ENCODE measurements at regions not wholly inside any gene's neighbourhood (a gene's known extent, or its start where the extent isn't known, plus 50 kb on each side); places are given as distances from the start of the nearest gene placed in this dataset.
"Not testable (repeated sequence)": the region's sequence is repeated elsewhere in the genome, so short reads cannot be mapped to it uniquely, and the experiment has no call there.

- TF ChIP-seq CTCF (conservative IDR thresholded peaks at IDR 0.05) = no peak
- no peak overlapping the region for H3K27ac ChIP-seq
Measured at GRCh38 chr2:128613351-128613750, 294.7 kb upstream of the HS6ST1 start.

DNA sequence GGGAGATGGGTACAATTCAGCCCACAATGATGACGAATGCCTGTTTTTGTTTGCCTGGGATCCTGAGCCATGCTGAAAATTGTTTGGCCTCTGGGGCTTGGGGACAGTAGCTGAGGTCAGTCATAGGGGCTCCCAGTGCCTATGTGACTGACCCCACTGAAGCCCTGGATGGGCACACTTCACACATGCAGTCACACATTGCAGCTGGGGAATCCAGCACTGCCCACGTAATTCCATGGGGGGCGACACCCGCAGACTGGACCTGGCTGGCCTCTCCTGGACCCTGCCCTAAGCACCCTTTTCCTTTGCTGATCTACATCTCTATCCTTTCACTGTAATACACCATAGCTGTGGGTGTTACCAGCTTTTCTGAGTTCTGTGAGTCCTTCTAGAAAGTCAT, 295.2 kb upstream of the HS6ST1 start:
- no peak overlapping the region for H3K27ac ChIP-seq
- no peak for TF ChIP-seq CTCF (conservative IDR thresholded peaks at IDR 0.05)

DNA sequence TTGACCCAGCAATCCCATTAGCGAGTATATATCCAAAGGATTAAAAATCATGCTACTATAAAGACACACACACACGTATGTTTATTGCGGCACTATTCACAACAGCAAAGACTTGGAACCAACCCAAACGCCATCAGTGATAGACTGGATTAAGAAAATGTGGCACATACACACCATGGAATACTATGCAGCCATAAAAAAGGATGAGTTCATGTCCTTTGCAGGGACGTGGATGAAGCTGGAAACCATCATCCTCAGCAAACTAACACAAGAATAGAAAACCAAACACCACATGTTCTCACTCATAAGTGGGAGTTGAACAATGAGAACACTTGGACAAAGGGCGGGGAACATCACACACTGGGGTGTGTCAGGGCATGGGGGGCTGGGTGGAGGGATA, 296.2 kb upstream of the HS6ST1 start:
- H3K27ac ChIP-seq = not testable (repeated sequence)

- TF ChIP-seq CTCF (conservative IDR thresholded peaks at IDR 0.05) = no peak
- H3K27ac ChIP-seq = no peak overlapping the region
Measured at GRCh38 chr2:128615571-128615970, 296.9 kb upstream of the HS6ST1 start.

DNA sequence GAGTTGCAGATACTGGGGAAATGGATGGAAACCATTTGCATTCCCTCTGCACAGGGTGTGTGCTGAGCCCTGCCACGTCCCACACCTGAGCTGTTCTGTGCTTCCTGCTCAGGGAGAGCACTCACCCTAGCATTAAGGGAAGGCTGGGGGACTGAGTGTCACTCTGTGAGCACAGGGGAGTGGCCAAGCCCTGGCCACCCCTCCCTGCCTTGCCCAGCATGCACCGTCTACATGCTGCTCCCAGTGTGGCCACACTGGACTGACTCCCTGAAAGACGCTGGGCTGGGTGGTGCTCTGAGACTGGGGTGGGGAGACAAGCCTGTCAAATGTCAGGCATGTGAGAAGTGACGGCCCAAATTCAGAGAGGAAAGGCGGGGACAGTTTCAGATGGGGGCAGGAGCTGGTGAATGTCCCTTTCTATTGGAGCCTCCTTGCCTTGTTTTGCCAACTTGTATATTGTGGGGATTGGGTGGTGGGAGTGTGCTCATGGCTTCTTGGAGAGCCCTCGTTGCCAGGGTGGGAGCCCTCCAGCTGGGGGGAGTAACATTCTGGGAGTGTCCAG, 298.4 kb upstream of the HS6ST1 start:
- no peak for TF ChIP-seq CTCF (conservative IDR thresholded peaks at IDR 0.05)
- H3K27ac ChIP-seq = no peak overlapping the region

- no peak overlapping the region for H3K27ac ChIP-seq
- TF ChIP-seq CTCF (conservative IDR thresholded peaks at IDR 0.05) = no peak
Measured at GRCh38 chr2:128617661-128618060, 299.0 kb upstream of the HS6ST1 start.

DNA sequence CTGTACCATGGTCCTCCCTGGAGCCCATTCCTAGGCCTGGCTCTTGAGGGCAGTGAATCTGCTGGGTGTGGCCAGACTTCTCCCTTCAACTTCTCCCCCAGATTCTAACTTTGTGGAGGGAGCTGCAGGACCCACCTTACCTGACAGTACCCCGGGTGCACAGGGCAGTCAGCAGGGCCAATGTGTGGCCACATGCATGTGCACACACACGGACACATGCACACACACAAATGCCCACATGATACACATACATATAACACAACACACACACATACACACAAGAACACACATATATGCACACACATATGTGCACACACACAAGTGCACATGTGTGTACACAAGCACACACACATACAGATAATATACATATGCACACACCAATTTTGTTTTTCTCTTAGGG, 300.0 kb upstream of the HS6ST1 start:
- no peak overlapping the region for H3K27ac ChIP-seq
- TF ChIP-seq CTCF (conservative IDR thresholded peaks at IDR 0.05) = no peak

DNA sequence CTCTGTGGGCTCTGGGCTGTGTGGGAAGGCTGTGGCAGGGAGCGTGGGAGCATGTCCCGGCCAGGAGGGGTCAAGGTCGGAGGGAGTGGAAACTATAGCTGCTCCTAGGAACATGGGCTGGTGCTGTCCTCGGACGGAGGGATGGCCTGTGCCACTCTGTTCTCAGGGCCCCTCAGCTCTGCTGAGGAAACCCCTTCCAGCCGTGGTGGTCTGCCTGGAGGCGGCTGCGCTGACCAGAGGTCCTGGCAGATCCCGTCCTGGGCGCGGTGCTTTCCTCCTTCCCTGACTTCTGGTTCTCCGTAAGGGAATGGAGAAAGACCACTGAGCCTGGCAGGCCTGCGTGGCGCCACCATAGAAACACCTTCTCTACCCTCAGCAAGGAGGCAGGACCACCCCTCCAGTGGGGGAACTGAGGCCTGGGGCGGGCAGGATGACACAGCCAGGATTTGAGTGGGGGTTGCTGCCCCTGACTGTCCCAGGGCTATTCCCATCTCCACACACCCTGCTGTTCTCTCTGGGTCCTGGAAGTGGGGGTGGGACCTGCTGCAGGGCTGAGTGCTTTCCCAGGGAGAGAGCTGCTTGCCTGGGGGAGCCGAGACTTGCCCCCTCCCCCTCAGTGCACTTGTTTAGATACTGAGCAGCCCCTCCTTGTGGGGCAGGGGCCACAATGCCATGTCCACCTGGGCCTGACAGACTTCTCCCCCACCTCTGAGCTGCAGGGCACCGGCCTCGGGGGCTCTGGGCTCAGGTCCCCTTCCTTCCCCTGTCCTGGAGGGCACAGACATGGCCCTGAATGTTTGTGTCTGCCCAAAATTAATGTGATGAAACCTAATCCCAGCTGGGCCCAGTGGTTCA, 301.0 kb upstream of the HS6ST1 start:
- TF ChIP-seq CTCF (conservative IDR thresholded peaks at IDR 0.05) = no peak
- H3K27ac ChIP-seq = no peak overlapping the region

Measured in VCaP (cell line).